ENCODE measurements at regions not wholly inside any gene's neighbourhood (a gene's known extent, or its start where the extent isn't known, plus 50 kb on each side); places are given as distances from the start of the nearest gene placed in this dataset.

DNA sequence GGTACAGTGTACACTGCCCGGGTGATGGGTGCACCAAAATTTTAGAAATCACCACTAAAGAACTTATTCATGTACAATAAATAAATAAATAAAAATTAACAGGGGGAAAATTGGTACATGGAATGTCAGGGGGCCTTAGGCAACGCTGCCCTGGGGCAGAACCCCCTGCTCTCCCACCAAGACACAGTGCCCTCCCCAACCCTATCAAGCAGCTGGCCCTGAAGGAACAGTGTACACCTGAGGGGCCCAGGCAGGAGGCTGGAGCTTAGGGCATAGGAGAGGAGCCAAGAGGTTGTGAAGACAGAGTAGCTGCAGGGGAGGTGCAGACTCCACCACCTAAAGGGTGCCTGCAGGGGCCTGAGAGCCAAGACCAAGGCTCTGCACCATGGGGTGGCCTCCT is 128.8 kb downstream of the BMS1 start:
- TF ChIP-seq, protein P1, sequence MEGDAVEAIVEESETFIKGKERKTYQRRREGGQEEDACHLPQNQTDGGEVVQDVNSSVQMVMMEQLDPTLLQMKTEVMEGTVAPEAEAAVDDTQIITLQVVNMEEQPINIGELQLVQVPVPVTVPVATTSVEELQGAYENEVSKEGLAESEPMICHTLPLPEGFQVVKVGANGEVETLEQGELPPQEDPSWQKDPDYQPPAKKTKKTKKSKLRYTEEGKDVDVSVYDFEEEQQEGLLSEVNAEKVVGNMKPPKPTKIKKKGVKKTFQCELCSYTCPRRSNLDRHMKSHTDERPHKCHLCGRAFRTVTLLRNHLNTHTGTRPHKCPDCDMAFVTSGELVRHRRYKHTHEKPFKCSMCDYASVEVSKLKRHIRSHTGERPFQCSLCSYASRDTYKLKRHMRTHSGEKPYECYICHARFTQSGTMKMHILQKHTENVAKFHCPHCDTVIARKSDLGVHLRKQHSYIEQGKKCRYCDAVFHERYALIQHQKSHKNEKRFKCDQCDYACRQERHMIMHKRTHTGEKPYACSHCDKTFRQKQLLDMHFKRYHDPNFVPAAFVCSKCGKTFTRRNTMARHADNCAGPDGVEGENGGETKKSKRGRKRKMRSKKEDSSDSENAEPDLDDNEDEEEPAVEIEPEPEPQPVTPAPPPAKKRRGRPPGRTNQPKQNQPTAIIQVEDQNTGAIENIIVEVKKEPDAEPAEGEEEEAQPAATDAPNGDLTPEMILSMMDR (conservative IDR thresholded peaks at IDR 0.05 in 1 of 2, IDR thresholded peaks at IDR 0.05 in 1 of 2; ENCODE audit: low read depth in 1 of 2, low read length in 2 of 2): no peak
- TF ChIP-seq EZH2 (IDR thresholded peaks at IDR 0.05; ENCODE audit: low read length, missing control alignments): no peak
